ENCODE measurements at regions not wholly inside any gene's neighbourhood (a gene's known extent, or its start where the extent isn't known, plus 50 kb on each side); places are given as distances from the start of the nearest gene placed in this dataset.

GRCh38 chr6:135600086-135600702 lies 102.7 kb upstream of the AHI1 start:
- Mint-ChIP-seq H3K27ac (ENCODE audit: unreplicated experiment) (no peak overlapping the region), H3K27me3 (ENCODE audit: low read depth) (no peaks in the 10 kb centered on the region), H3K36me3 (ENCODE audit: low read depth) (no peaks in the 10 kb centered on the region), H3K4me1 (no peaks in the 10 kb centered on the region), H3K4me3 (no peak overlapping the region), H3K9me3 (peaks cover 4% of the 10 kb centered on the region)
- DNase-seq (ENCODE audit: low read depth, low spot score): no peak
- TF ChIP-seq, protein P1, sequence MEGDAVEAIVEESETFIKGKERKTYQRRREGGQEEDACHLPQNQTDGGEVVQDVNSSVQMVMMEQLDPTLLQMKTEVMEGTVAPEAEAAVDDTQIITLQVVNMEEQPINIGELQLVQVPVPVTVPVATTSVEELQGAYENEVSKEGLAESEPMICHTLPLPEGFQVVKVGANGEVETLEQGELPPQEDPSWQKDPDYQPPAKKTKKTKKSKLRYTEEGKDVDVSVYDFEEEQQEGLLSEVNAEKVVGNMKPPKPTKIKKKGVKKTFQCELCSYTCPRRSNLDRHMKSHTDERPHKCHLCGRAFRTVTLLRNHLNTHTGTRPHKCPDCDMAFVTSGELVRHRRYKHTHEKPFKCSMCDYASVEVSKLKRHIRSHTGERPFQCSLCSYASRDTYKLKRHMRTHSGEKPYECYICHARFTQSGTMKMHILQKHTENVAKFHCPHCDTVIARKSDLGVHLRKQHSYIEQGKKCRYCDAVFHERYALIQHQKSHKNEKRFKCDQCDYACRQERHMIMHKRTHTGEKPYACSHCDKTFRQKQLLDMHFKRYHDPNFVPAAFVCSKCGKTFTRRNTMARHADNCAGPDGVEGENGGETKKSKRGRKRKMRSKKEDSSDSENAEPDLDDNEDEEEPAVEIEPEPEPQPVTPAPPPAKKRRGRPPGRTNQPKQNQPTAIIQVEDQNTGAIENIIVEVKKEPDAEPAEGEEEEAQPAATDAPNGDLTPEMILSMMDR (conservative IDR thresholded peaks at IDR 0.05): no peak

DNA sequence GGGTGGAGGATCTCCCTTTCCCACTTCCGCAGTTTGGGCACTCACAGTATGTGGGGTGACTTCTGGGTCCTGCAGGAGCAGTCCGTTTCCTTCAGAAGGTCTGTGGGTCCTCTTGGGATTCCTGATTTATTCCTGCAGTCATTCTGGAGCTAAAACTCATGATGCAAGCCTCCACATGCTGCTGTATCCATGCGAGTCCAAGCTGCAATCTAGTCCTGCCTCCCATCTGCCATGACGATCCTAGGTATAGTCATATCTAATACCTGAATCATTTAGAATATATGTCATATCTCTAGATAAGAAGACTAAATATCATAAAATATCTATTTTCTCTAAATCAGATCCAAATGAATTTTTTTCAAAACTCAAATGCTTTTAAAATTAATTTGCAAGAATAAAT lies 103.4 kb upstream of the AHI1 start:
- H3K36me3 Mint-ChIP-seq (ENCODE audit: low read depth): no peaks in the 10 kb centered on the region
- H3K4me1 Mint-ChIP-seq: no peaks in the 10 kb centered on the region
- H3K9me3 Mint-ChIP-seq: peaks cover 4% of the 10 kb centered on the region
- H3K4me3 Mint-ChIP-seq: no peak overlapping the region
- DNase-seq (ENCODE audit: low read depth, low spot score): no peak
- H3K27ac Mint-ChIP-seq (ENCODE audit: unreplicated experiment): no peak overlapping the region
- no peaks in the 10 kb centered on the region for H3K27me3 Mint-ChIP-seq (ENCODE audit: low read depth)
- TF ChIP-seq, protein P1 (conservative IDR thresholded peaks at IDR 0.05): no peak

DNA sequence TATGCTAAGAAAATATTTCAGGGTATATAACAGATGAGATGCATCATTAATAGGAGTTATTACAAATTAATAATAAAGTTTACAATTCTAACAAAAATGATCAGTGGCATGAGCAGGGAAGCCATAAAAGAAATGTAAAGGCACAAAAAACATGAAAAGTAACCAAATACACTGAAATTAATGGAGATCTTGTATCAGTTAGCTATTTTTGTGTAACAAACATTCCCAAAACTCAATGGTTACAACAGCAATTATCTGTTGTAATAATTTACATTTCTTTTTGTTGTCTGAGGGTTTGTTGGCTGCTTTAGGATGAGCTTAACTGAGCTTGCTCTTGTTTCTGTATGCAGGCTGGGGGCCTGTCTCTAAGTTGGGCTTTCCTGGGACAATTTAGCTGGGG lies 104.3 kb upstream of the AHI1 start:
- no peaks in the 10 kb centered on the region for H3K4me1 Mint-ChIP-seq
- TF ChIP-seq, protein P1 (conservative IDR thresholded peaks at IDR 0.05): no peak
- H3K4me3 Mint-ChIP-seq: no peak overlapping the region
- H3K27me3 Mint-ChIP-seq (ENCODE audit: low read depth): no peaks in the 10 kb centered on the region
- no peak for DNase-seq (ENCODE audit: low read depth, low spot score)
- H3K36me3 Mint-ChIP-seq (ENCODE audit: low read depth): no peaks in the 10 kb centered on the region
- no peaks in the 10 kb centered on the region for H3K9me3 Mint-ChIP-seq
- no peak overlapping the region for H3K27ac Mint-ChIP-seq (ENCODE audit: unreplicated experiment)

DNA sequence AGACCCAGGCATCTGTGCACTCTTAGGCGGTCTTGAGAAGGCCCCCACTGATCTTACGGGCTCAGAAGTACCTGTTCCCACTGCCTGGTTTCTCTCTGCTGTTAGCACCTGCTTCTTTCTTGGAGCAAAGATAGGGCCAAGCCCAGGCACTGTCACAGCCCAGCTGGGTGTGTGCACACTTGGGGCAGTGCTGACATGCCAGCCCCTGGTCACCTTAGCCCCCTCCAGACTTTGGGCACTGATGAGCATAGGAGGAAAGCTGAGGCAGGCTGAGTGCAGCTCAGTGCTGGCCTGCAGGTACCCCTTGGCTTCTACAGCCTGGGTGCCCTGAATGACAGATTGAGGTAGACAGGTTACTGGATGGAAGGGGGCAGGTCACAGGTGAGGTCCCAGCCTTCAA lies 105.7 kb upstream of the AHI1 start:
- Mint-ChIP-seq H3K27me3 (ENCODE audit: low read depth) (no peaks in the 10 kb centered on the region), H3K4me3 (no peak overlapping the region), H3K27ac (ENCODE audit: unreplicated experiment) (no peak overlapping the region), H3K36me3 (ENCODE audit: low read depth) (no peaks in the 10 kb centered on the region), H3K4me1 (no peaks in the 10 kb centered on the region), H3K9me3 (no peaks in the 10 kb centered on the region)
- no peak for DNase-seq (ENCODE audit: low read depth, low spot score)
- TF ChIP-seq, protein P1 (conservative IDR thresholded peaks at IDR 0.05): no peak

- Mint-ChIP-seq H3K36me3 (ENCODE audit: low read depth) (no peaks in the 10 kb centered on the region), H3K4me1 (no peaks in the 10 kb centered on the region)
Observed at GRCh38 chr6:135604035-135604860, 106.7 kb upstream of the AHI1 start.

More at GRCh38 chr6:135604035-135604860, 106.7 kb upstream of the AHI1 start:
- no peak overlapping the region for H3K27ac Mint-ChIP-seq (ENCODE audit: unreplicated experiment)
- no peaks in the 10 kb centered on the region for H3K27me3 Mint-ChIP-seq (ENCODE audit: low read depth)
- TF ChIP-seq, protein P1 (conservative IDR thresholded peaks at IDR 0.05): no peak
- no peak overlapping the region for H3K4me3 Mint-ChIP-seq
- no peaks in the 10 kb centered on the region for H3K9me3 Mint-ChIP-seq
- no peak for DNase-seq (ENCODE audit: low read depth, low spot score)

Measured in neural crest cell (in vitro differentiated cells).